Activated naive CD8-positive, alpha-beta T cell treated with anti-CD3 and anti-CD28 coated beads, Interleukin-2, amount 10 ng/mL, durations not matched to agents 7 days and 5 days (primary cell): ENCODE measurements at regions not wholly inside any gene's neighbourhood (a gene's known extent, or its start where the extent isn't known, plus 50 kb on each side); places are given as distances from the start of the nearest gene placed in this dataset.
"Not testable (repeated sequence)": the region's sequence is repeated elsewhere in the genome, so short reads cannot be mapped to it uniquely, and the experiment has no call there.

Experiments
- ATAC-seq: fragments of 150-1000 bp; cut with Tn5 transposase; one replicate; pipeline ENCODE4 v1.10.0; 2021; ENCODE audit warnings: low read depth, moderate library complexity
- POLR2A ChIA-PET: fragments of 350-600 bp; sonication (Branson Sonifier 250); formaldehyde crosslinking; loops from one replicate; lab custom pipeline; 2021; ENCODE audit warnings: antibody characterized with exemption; lab: Charles Lee
- DNase-seq: peaks from one replicate; pipeline ENCODE4 v3.0.0; 2021
- H3K27ac Mint-ChIP-seq: one replicate; pipeline ENCODE4 v1.8.0; 2022; ENCODE audit warnings: mild to moderate bottlenecking, mixed read lengths
- H3K27me3 Mint-ChIP-seq: one replicate; pipeline ENCODE4 v1.8.0; 2022; ENCODE audit warnings: mild to moderate bottlenecking, moderate library complexity, mixed read lengths
- H3K36me3 Mint-ChIP-seq: one replicate; pipeline ENCODE4 v1.8.0; 2021; ENCODE audit warnings: mild to moderate bottlenecking, mixed read lengths
- H3K4me1 Mint-ChIP-seq: one replicate; pipeline ENCODE4 v1.8.0; 2021; ENCODE audit warnings: mixed read lengths
- H3K4me3 Mint-ChIP-seq: one replicate; pipeline ENCODE4 v1.8.0; 2022; ENCODE audit warnings: mild to moderate bottlenecking, moderate library complexity, mixed read lengths
- H3K9me3 Mint-ChIP-seq: one replicate; pipeline ENCODE4 v1.8.0; 2021; ENCODE audit warnings: mixed read lengths

- Mint-ChIP-seq H3K27ac (no peak overlapping the region), H3K36me3 (no peaks in the 10 kb centered on the region), H3K27me3 (no peaks in the 10 kb centered on the region), H3K4me1 (no peaks in the 10 kb centered on the region), H3K9me3 (peaks cover 1% of the 10 kb centered on the region), H3K4me3 (no peak overlapping the region)
- DNase-seq = no peak
- POLR2A ChIA-PET = no interaction called here
- ATAC-seq = no peak
Observed at GRCh38 chr11:28799316-28799715, 691.1 kb downstream of the METTL15 start.

GRCh38 chr11:28798286-28798685, 690.1 kb downstream of the METTL15 start:
- POLR2A ChIA-PET = no interaction called here
- no peaks in the 10 kb centered on the region for H3K27me3 Mint-ChIP-seq

GRCh38 chr11:28797536-28797935, 689.3 kb downstream of the METTL15 start:
- H3K27me3 Mint-ChIP-seq = no peaks in the 10 kb centered on the region
- POLR2A ChIA-PET = no interaction called here
- no peak overlapping the region for H3K4me3 Mint-ChIP-seq
- no peak overlapping the region for H3K27ac Mint-ChIP-seq
- H3K36me3 Mint-ChIP-seq = no peaks in the 10 kb centered on the region
- no peak for DNase-seq
- peaks cover 4% of the 10 kb centered on the region for H3K9me3 Mint-ChIP-seq
- no peak for ATAC-seq
- H3K4me1 Mint-ChIP-seq = no peaks in the 10 kb centered on the region

More at GRCh38 chr11:28798286-28798685, 690.1 kb downstream of the METTL15 start:
- H3K36me3 Mint-ChIP-seq = no peaks in the 10 kb centered on the region
- H3K4me3 Mint-ChIP-seq = no peak overlapping the region
- no peaks in the 10 kb centered on the region for H3K4me1 Mint-ChIP-seq
- DNase-seq (no peak), ATAC-seq (no peak)
- H3K9me3 Mint-ChIP-seq = peaks cover 4% of the 10 kb centered on the region
- no peak overlapping the region for H3K27ac Mint-ChIP-seq

GRCh38 chr11:28794405-28794804, 686.2 kb downstream of the METTL15 start:
- Mint-ChIP-seq H3K4me1 (no peaks in the 10 kb centered on the region), H3K27me3 (no peaks in the 10 kb centered on the region), H3K4me3 (no peak overlapping the region), H3K36me3 (no peaks in the 10 kb centered on the region), H3K9me3 (peaks cover 12% of the 10 kb centered on the region), H3K27ac (no peak overlapping the region)
- POLR2A ChIA-PET = no interaction called here
- no peak for DNase-seq
- ATAC-seq = no peak

- POLR2A ChIA-PET = no interaction called here
- H3K27ac Mint-ChIP-seq = no peak overlapping the region
- H3K27me3 Mint-ChIP-seq = no peaks in the 10 kb centered on the region
- H3K36me3 Mint-ChIP-seq = no peaks in the 10 kb centered on the region
- H3K9me3 Mint-ChIP-seq = peaks cover 13% of the 10 kb centered on the region
- ATAC-seq = no peak
- H3K4me3 Mint-ChIP-seq = no peak overlapping the region
- H3K4me1 Mint-ChIP-seq = no peaks in the 10 kb centered on the region
- no peak for DNase-seq
Observed at GRCh38 chr11:28793282-28793738, 685.1 kb downstream of the METTL15 start.

GRCh38 chr11:28792856-28793255, 684.7 kb downstream of the METTL15 start:
- Mint-ChIP-seq H3K9me3 (peaks cover 14% of the 10 kb centered on the region), H3K27me3 (no peaks in the 10 kb centered on the region), H3K36me3 (no peaks in the 10 kb centered on the region), H3K4me3 (no peak overlapping the region), H3K27ac (no peak overlapping the region), H3K4me1 (no peaks in the 10 kb centered on the region)
- DNase-seq (no peak), ATAC-seq (no peak)
- POLR2A ChIA-PET = no interaction called here

- not testable (repeated sequence) for H3K27ac Mint-ChIP-seq
Observed at GRCh38 chr11:28787897-28788296, 679.7 kb downstream of the METTL15 start.

GRCh38 chr11:28777126-28777525, 668.9 kb downstream of the METTL15 start:
- H3K4me1 Mint-ChIP-seq = no peaks in the 10 kb centered on the region
- no peak overlapping the region for H3K27ac Mint-ChIP-seq
- H3K27me3 Mint-ChIP-seq = no peaks in the 10 kb centered on the region
- no peak overlapping the region for H3K4me3 Mint-ChIP-seq
- POLR2A ChIA-PET = no interaction called here
- DNase-seq = no peak
- H3K36me3 Mint-ChIP-seq = no peaks in the 10 kb centered on the region
- peaks cover 7% of the 10 kb centered on the region for H3K9me3 Mint-ChIP-seq
- no peak for ATAC-seq

More at GRCh38 chr11:28787897-28788296, 679.7 kb downstream of the METTL15 start:
- ATAC-seq, H3K9me3 Mint-ChIP-seq, DNase-seq, POLR2A ChIA-PET, H3K27me3 Mint-ChIP-seq, H3K4me3 Mint-ChIP-seq, H3K4me1 Mint-ChIP-seq, H3K36me3 Mint-ChIP-seq: not testable (repeated sequence)

GRCh38 chr11:28773606-28774005, 665.4 kb downstream of the METTL15 start:
- DNase-seq (no peak), ATAC-seq (no peak)
- POLR2A ChIA-PET = no interaction called here
- H3K36me3 Mint-ChIP-seq = no peaks in the 10 kb centered on the region
- H3K27me3 Mint-ChIP-seq = no peaks in the 10 kb centered on the region
- no peak overlapping the region for H3K27ac Mint-ChIP-seq
- H3K9me3 Mint-ChIP-seq = peaks cover 7% of the 10 kb centered on the region
- no peaks in the 10 kb centered on the region for H3K4me1 Mint-ChIP-seq
- no peak overlapping the region for H3K4me3 Mint-ChIP-seq

- no peaks in the 10 kb centered on the region for H3K27me3 Mint-ChIP-seq
Observed at GRCh38 chr11:28770806-28771205, 662.6 kb downstream of the METTL15 start.

GRCh38 chr11:28767574-28767973, 659.4 kb downstream of the METTL15 start:
- DNase-seq (no peak), ATAC-seq (no peak)
- Mint-ChIP-seq H3K9me3 (peaks cover 4% of the 10 kb centered on the region), H3K27ac (no peak overlapping the region), H3K4me1 (no peaks in the 10 kb centered on the region), H3K36me3 (no peaks in the 10 kb centered on the region), H3K4me3 (no peak overlapping the region), H3K27me3 (no peaks in the 10 kb centered on the region)
- POLR2A ChIA-PET = no interaction called here

More at GRCh38 chr11:28770806-28771205, 662.6 kb downstream of the METTL15 start:
- Mint-ChIP-seq H3K4me1 (no peaks in the 10 kb centered on the region), H3K4me3 (no peak overlapping the region), H3K9me3 (peaks cover 5% of the 10 kb centered on the region), H3K27ac (no peak overlapping the region), H3K36me3 (no peaks in the 10 kb centered on the region)
- ATAC-seq = no peak
- POLR2A ChIA-PET = no interaction called here
- DNase-seq = no peak

GRCh38 chr11:28763876-28764275, 655.7 kb downstream of the METTL15 start:
- H3K4me1 Mint-ChIP-seq = no peaks in the 10 kb centered on the region
- no peak overlapping the region for H3K27ac Mint-ChIP-seq
- H3K36me3 Mint-ChIP-seq = no peaks in the 10 kb centered on the region
- no peak overlapping the region for H3K4me3 Mint-ChIP-seq
- DNase-seq (no peak), ATAC-seq (no peak)
- peaks cover 5% of the 10 kb centered on the region for H3K9me3 Mint-ChIP-seq
- POLR2A ChIA-PET = no interaction called here
- H3K27me3 Mint-ChIP-seq = no peaks in the 10 kb centered on the region

GRCh38 chr11:28763151-28763550, 655.0 kb downstream of the METTL15 start:
- Mint-ChIP-seq H3K27ac (no peak overlapping the region), H3K4me3 (no peak overlapping the region), H3K27me3 (no peaks in the 10 kb centered on the region), H3K9me3 (peaks cover 5% of the 10 kb centered on the region), H3K36me3 (no peaks in the 10 kb centered on the region), H3K4me1 (no peaks in the 10 kb centered on the region)
- POLR2A ChIA-PET = no interaction called here
- no peak for ATAC-seq
- no peak for DNase-seq

GRCh38 chr11:28760676-28761390, 652.6 kb downstream of the METTL15 start:
- H3K27me3 Mint-ChIP-seq = no peaks in the 10 kb centered on the region
- H3K4me3 Mint-ChIP-seq = no peak overlapping the region
- H3K36me3 Mint-ChIP-seq = no peaks in the 10 kb centered on the region
- peaks cover 5% of the 10 kb centered on the region for H3K9me3 Mint-ChIP-seq
- no peaks in the 10 kb centered on the region for H3K4me1 Mint-ChIP-seq
- DNase-seq (no peak), ATAC-seq (no peak)
- H3K27ac Mint-ChIP-seq = no peak overlapping the region
- POLR2A ChIA-PET = no interaction called here
